ENCODE measurements at regions not wholly inside any gene's neighbourhood (a gene's known extent, or its start where the extent isn't known, plus 50 kb on each side); places are given as distances from the start of the nearest gene placed in this dataset.

- Histone ChIP-seq H3K36me3 (no peaks in the 10 kb centered on the region), H3K4me3 (no peak overlapping the region), H3K4me1 (no peaks in the 10 kb centered on the region), H3K27me3 (no peaks in the 10 kb centered on the region), H3K9me3 (no peaks in the 10 kb centered on the region), H3K27ac (no peak overlapping the region)
- no peak for TF ChIP-seq POLR2A (IDR thresholded peaks at IDR 0.05)
- TF ChIP-seq, protein P1, sequence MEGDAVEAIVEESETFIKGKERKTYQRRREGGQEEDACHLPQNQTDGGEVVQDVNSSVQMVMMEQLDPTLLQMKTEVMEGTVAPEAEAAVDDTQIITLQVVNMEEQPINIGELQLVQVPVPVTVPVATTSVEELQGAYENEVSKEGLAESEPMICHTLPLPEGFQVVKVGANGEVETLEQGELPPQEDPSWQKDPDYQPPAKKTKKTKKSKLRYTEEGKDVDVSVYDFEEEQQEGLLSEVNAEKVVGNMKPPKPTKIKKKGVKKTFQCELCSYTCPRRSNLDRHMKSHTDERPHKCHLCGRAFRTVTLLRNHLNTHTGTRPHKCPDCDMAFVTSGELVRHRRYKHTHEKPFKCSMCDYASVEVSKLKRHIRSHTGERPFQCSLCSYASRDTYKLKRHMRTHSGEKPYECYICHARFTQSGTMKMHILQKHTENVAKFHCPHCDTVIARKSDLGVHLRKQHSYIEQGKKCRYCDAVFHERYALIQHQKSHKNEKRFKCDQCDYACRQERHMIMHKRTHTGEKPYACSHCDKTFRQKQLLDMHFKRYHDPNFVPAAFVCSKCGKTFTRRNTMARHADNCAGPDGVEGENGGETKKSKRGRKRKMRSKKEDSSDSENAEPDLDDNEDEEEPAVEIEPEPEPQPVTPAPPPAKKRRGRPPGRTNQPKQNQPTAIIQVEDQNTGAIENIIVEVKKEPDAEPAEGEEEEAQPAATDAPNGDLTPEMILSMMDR (IDR thresholded peaks at IDR 0.05) = no peak
- DNase-seq = no peak
- intact Hi-C loops (cut with DNase I; ENCODE audit: low total_unique reads) = no loop called here
Observed at GRCh38 chr18:64253873-64254272, 105.0 kb upstream of the LINC00305 start.

GRCh38 chr18:64253222-64253621, 104.3 kb upstream of the LINC00305 start:
- no peak for DNase-seq
- Histone ChIP-seq H3K4me1 (no peaks in the 10 kb centered on the region), H3K27ac (no peak overlapping the region), H3K9me3 (no peaks in the 10 kb centered on the region), H3K36me3 (no peaks in the 10 kb centered on the region), H3K4me3 (no peak overlapping the region), H3K27me3 (no peaks in the 10 kb centered on the region)
- TF ChIP-seq, protein P1 (IDR thresholded peaks at IDR 0.05) = no peak
- TF ChIP-seq POLR2A (IDR thresholded peaks at IDR 0.05) = no peak
- intact Hi-C loops (cut with DNase I; ENCODE audit: low total_unique reads) = no loop called here

DNA sequence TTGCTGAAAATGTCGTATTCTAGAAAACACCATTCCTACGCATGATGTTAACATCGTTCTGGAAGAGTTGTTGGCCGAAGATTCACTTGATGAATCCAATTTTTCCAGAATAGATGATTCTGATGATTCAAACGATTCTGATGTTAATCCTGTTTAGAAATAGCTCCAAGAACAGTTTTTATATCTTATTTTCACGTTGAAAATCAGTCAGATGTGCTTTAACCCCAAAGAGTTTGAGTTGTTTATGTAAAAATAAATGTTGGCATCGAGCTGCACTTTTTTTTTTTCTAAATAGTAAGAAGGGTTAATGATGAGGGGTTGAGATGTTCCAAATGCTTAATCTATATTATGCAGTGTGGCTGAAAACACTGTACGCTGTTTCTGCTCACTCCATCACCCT, 99.9 kb upstream of the LINC00305 start:
- Histone ChIP-seq H3K27ac (no peak overlapping the region), H3K4me1 (no peaks in the 10 kb centered on the region), H3K36me3 (no peaks in the 10 kb centered on the region), H3K27me3 (no peaks in the 10 kb centered on the region), H3K9me3 (no peaks in the 10 kb centered on the region), H3K4me3 (no peak overlapping the region)
- DNase-seq = no peak
- intact Hi-C loops (cut with DNase I; ENCODE audit: low total_unique reads) = no loop called here
- no peak for TF ChIP-seq POLR2A (IDR thresholded peaks at IDR 0.05)
- TF ChIP-seq, protein P1 (IDR thresholded peaks at IDR 0.05) = no peak

- no peaks in the 10 kb centered on the region for H3K27me3 ChIP-seq
- no peak for TF ChIP-seq POLR2A (IDR thresholded peaks at IDR 0.05)
- TF ChIP-seq, protein P1 (IDR thresholded peaks at IDR 0.05) = no peak
- H3K4me1 ChIP-seq = no peaks in the 10 kb centered on the region
- no peaks in the 10 kb centered on the region for H3K9me3 ChIP-seq
- DNase-seq = no peak
- H3K4me3 ChIP-seq = no peak overlapping the region
- no peak overlapping the region for H3K27ac ChIP-seq
- intact Hi-C loops (cut with DNase I; ENCODE audit: low total_unique reads) = no loop called here
- no peaks in the 10 kb centered on the region for H3K36me3 ChIP-seq
Observed at GRCh38 chr18:64245126-64245861, 96.4 kb upstream of the LINC00305 start.

- Histone ChIP-seq H3K4me3 (no peak overlapping the region), H3K36me3 (no peaks in the 10 kb centered on the region), H3K9me3 (no peaks in the 10 kb centered on the region), H3K27ac (no peak overlapping the region), H3K4me1 (no peaks in the 10 kb centered on the region), H3K27me3 (no peaks in the 10 kb centered on the region)
- intact Hi-C loops (cut with DNase I; ENCODE audit: low total_unique reads) = no loop called here
- DNase-seq = no peak
- no peak for TF ChIP-seq POLR2A (IDR thresholded peaks at IDR 0.05)
- TF ChIP-seq, protein P1 (IDR thresholded peaks at IDR 0.05) = no peak
Observed at GRCh38 chr18:64244571-64244970, 95.7 kb upstream of the LINC00305 start.
